ENCODE measurements at regions not wholly inside any gene's neighbourhood (a gene's known extent, or its start where the extent isn't known, plus 50 kb on each side); places are given as distances from the start of the nearest gene placed in this dataset.

DNA sequence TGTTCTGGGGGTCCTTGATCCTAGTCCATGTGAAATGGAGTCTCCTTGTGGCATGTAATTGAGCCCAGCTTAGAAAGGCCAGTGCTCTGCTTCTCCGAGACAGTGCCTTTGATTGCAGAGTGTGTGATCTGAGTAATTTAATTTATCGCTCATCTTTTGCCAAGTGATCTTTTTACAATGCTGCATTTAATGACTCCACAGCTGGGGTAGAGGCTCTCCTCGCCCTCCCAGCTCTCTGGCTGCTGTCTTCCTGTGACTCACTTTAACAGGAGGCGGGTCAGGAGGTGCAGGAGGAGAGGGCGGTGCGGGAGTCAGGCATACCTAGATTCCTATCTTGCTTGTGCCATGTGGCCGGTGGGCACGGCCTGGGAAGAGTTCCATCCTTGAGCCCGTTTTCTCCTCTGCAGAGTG lies 113.4 kb upstream of the FOXF1 start:
- TF ChIP-seq, protein P1, sequence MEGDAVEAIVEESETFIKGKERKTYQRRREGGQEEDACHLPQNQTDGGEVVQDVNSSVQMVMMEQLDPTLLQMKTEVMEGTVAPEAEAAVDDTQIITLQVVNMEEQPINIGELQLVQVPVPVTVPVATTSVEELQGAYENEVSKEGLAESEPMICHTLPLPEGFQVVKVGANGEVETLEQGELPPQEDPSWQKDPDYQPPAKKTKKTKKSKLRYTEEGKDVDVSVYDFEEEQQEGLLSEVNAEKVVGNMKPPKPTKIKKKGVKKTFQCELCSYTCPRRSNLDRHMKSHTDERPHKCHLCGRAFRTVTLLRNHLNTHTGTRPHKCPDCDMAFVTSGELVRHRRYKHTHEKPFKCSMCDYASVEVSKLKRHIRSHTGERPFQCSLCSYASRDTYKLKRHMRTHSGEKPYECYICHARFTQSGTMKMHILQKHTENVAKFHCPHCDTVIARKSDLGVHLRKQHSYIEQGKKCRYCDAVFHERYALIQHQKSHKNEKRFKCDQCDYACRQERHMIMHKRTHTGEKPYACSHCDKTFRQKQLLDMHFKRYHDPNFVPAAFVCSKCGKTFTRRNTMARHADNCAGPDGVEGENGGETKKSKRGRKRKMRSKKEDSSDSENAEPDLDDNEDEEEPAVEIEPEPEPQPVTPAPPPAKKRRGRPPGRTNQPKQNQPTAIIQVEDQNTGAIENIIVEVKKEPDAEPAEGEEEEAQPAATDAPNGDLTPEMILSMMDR (optimal IDR thresholded peaks at IDR 0.05 in 1 of 3, IDR thresholded peaks at IDR 0.05 in 1 of 3, conservative IDR thresholded peaks at IDR 0.05 in 1 of 3; ENCODE audit: extremely low read depth in 1 of 3, insufficient read depth in 2 of 3, low read length in 3 of 3), result no peak
- no peak for TF ChIP-seq EZH2 (IDR thresholded peaks at IDR 0.05; ENCODE audit: low read length)

Measured in keratinocyte (primary cell).